ENCODE measurements at regions not wholly inside any gene's neighbourhood (a gene's known extent, or its start where the extent isn't known, plus 50 kb on each side); places are given as distances from the start of the nearest gene placed in this dataset.

DNA sequence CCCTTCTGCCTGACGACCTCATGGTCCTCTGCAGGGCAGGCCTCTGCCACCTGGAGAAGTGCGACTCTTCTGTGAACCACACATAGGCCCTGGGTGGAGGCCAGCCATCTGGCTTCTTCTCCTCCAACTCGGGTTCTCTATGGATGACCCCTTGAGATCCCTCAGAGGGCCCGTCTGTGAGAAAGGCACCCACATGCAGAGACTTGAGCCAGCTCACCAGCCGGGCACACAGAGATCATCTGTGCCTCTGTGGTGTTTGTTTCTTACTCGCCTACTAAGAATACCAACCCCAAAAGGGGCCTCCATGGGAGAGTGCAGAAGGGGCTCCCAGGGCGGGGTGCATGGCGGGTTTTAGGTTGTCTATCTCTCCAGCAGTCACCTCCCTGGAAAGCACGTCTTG, 176.5 kb upstream of the SALL3 start:
- peaks cover 11% of the 10 kb centered on the region for H3K4me1 ChIP-seq (ENCODE audit: insufficient read depth, low read length, poor library complexity, severe bottlenecking)
- no peaks in the 10 kb centered on the region for H4K20me1 ChIP-seq (ENCODE audit: insufficient read depth, low read length)
- CTCF ChIA-PET (ENCODE audit: unreplicated experiment) = no interaction called here
- TF ChIP-seq EZH2phosphoT487 (IDR thresholded peaks at IDR 0.05; ENCODE audit: borderline replicate concordance, low read depth, low read length) = no peak
- TF ChIP-seq, protein P1, sequence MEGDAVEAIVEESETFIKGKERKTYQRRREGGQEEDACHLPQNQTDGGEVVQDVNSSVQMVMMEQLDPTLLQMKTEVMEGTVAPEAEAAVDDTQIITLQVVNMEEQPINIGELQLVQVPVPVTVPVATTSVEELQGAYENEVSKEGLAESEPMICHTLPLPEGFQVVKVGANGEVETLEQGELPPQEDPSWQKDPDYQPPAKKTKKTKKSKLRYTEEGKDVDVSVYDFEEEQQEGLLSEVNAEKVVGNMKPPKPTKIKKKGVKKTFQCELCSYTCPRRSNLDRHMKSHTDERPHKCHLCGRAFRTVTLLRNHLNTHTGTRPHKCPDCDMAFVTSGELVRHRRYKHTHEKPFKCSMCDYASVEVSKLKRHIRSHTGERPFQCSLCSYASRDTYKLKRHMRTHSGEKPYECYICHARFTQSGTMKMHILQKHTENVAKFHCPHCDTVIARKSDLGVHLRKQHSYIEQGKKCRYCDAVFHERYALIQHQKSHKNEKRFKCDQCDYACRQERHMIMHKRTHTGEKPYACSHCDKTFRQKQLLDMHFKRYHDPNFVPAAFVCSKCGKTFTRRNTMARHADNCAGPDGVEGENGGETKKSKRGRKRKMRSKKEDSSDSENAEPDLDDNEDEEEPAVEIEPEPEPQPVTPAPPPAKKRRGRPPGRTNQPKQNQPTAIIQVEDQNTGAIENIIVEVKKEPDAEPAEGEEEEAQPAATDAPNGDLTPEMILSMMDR (conservative IDR thresholded peaks at IDR 0.05; ENCODE audit: low read length) = no peak
- no peaks in the 10 kb centered on the region for H3K9me3 ChIP-seq (ENCODE audit: low read length)
- no peaks in the 10 kb centered on the region for H3K9me2 ChIP-seq (ENCODE audit: insufficient read depth, low read length)
- POLR2A ChIA-PET = no interaction called here
- intact Hi-C loops (cut with micrococcal nuclease; ENCODE audit: unreplicated experiment) = no loop called here
- no peak overlapping the region for H3K4me3 ChIP-seq (ENCODE audit: low read depth, low read length, poor library complexity, severe bottlenecking)
- no peaks in the 10 kb centered on the region for H3K36me3 ChIP-seq (ENCODE audit: insufficient read depth, low read length)
- H3K27ac ChIP-seq (ENCODE audit: low read depth, low read length, poor library complexity, severe bottlenecking) = no peak overlapping the region
- H3K79me2 ChIP-seq (ENCODE audit: insufficient read depth, low read depth, low read length) = no peaks in the 10 kb centered on the region
- no TSS peak for BruUV-seq (replicated peaks)
- H3K4me2 ChIP-seq (ENCODE audit: low read length) = no peak overlapping the region
- no peak overlapping the region for H2AFZ ChIP-seq (ENCODE audit: low read length)
- no peak for DNase-seq (ENCODE audit: low spot score)

DNA sequence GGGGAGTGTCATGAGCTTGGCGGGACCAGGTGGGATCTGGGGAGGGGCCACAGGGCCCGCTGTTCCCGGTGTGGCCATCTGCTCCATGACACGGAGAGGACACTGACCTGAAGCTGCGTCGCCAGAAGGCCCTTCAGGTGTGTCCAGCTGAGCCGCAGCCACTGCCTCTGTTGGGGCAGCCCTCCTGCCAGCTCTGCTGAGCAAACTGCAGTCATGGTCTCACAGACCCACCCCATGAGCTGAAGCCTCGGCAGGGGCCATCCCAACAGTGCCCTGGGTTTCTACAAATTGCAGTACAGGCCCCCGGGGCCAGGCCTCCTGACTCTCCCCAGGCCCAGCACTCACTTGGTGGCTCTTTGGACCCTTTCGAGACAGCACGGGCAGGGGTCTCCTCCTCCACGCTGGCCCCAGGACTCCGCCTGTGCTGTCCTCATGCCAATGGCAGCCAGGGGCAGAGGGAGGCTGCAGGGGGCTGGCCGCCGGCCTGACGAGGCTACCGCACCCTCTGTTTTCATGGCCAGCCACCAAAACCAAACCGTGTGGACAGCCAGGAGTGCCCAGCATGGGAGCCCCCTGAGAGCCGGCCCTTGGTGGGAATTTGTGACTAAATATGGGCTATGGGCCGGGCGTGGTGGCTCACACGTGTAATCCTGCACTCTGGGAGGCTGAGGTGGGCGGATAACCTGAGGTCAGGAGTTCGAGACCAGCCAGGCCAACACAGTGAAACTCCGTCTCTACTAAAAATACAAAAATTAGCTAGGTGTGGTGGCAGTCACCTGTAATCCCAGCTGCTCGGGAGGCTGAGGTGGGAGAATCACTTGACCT, 175.2 kb upstream of the SALL3 start:
- H3K27ac ChIP-seq (ENCODE audit: low read depth, low read length, poor library complexity, severe bottlenecking) = no peak overlapping the region
- DNase-seq (ENCODE audit: low spot score) = no peak
- CTCF ChIA-PET (ENCODE audit: unreplicated experiment) = no interaction called here
- BruUV-seq (replicated peaks) = no TSS peak
- POLR2A ChIA-PET = no interaction called here
- no peaks in the 10 kb centered on the region for H3K36me3 ChIP-seq (ENCODE audit: insufficient read depth, low read length)
- H3K4me1 ChIP-seq (ENCODE audit: insufficient read depth, low read length, poor library complexity, severe bottlenecking) = peaks cover 11% of the 10 kb centered on the region
- H3K79me2 ChIP-seq (ENCODE audit: insufficient read depth, low read depth, low read length) = no peaks in the 10 kb centered on the region
- no peaks in the 10 kb centered on the region for H3K9me2 ChIP-seq (ENCODE audit: insufficient read depth, low read length)
- intact Hi-C loops (cut with micrococcal nuclease; ENCODE audit: unreplicated experiment) = no loop called here
- no peak overlapping the region for H3K4me3 ChIP-seq (ENCODE audit: low read depth, low read length, poor library complexity, severe bottlenecking)
- H2AFZ ChIP-seq (ENCODE audit: low read length) = no peak overlapping the region
- no peaks in the 10 kb centered on the region for H3K9me3 ChIP-seq (ENCODE audit: low read length)
- no peaks in the 10 kb centered on the region for H4K20me1 ChIP-seq (ENCODE audit: insufficient read depth, low read length)
- H3K4me2 ChIP-seq (ENCODE audit: low read length) = no peak overlapping the region
- TF ChIP-seq, protein P1 (conservative IDR thresholded peaks at IDR 0.05; ENCODE audit: low read length) = no peak
- no peak for TF ChIP-seq EZH2phosphoT487 (IDR thresholded peaks at IDR 0.05; ENCODE audit: borderline replicate concordance, low read depth, low read length)

DNA sequence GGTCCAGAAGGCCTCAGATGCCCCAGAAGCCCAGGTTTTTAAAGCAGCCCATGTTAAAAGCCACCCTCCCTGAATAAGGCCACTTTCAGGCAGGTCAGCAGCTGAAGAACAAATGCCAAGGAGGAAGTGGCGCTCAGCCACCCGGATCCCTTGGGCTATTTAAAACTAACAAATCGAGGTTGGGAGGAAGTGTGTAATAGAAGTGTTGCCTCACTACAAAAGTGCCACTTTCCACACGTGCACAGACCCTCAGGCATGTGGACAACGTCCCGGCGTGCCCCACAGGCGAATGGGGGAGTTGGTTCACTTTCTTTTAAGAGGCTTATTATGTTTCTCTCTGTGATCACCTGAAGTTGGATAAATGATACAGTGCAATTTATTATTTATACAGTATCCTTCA, 173.8 kb upstream of the SALL3 start:
- H4K20me1 ChIP-seq (ENCODE audit: insufficient read depth, low read length) = no peaks in the 10 kb centered on the region
- H3K4me1 ChIP-seq (ENCODE audit: insufficient read depth, low read length, poor library complexity, severe bottlenecking) = peaks cover 11% of the 10 kb centered on the region
- POLR2A ChIA-PET = no interaction called here
- TF ChIP-seq, protein P1 (conservative IDR thresholded peaks at IDR 0.05; ENCODE audit: low read length) = no peak
- no peak for TF ChIP-seq EZH2phosphoT487 (IDR thresholded peaks at IDR 0.05; ENCODE audit: borderline replicate concordance, low read depth, low read length)
- peak overlapping the region; percentile 23 for H3K4me3 ChIP-seq (ENCODE audit: low read depth, low read length, poor library complexity, severe bottlenecking)
- peak overlapping the region; percentile 26 for H3K4me2 ChIP-seq (ENCODE audit: low read length)
- CTCF ChIA-PET (ENCODE audit: unreplicated experiment) = no interaction called here
- no peaks in the 10 kb centered on the region for H3K79me2 ChIP-seq (ENCODE audit: insufficient read depth, low read depth, low read length)
- peak; percentile 57 for DNase-seq (ENCODE audit: low spot score)
- intact Hi-C loops (cut with micrococcal nuclease; ENCODE audit: unreplicated experiment) = no loop called here
- H3K9me3 ChIP-seq (ENCODE audit: low read length) = no peaks in the 10 kb centered on the region
- H2AFZ ChIP-seq (ENCODE audit: low read length) = peak overlapping the region; percentile 41; the same call in 1 of the 2 replicates
- no peaks in the 10 kb centered on the region for H3K9me2 ChIP-seq (ENCODE audit: insufficient read depth, low read length)
- no peak overlapping the region for H3K27ac ChIP-seq (ENCODE audit: low read depth, low read length, poor library complexity, severe bottlenecking)
- no TSS peak for BruUV-seq (replicated peaks)
- H3K36me3 ChIP-seq (ENCODE audit: insufficient read depth, low read length) = no peaks in the 10 kb centered on the region
